Suprapubic skin (tissue), 4 donors: ENCODE measurements at regions not wholly inside any gene's neighbourhood (a gene's known extent, or its start where the extent isn't known, plus 50 kb on each side); places are given as distances from the start of the nearest gene placed in this dataset.

ENCODE experiments used
- EP300 ChIP-seq: sonication (generic); formaldehyde crosslinking; IDR thresholded peaks from one replicate; pipeline ENCODE4 v1.6.1; 2017; ENCODE audit warnings: antibody characterized with exemption
- POLR2A ChIP-seq, 2 donors: fragments of 450-650 bp; IDR thresholded peaks; one replicate each; pipeline ENCODE4 v1.6.1; 2017; ENCODE audit warnings: antibody characterized with exemption in 2 of 2, mild to moderate bottlenecking in 2 of 2, moderate library complexity in 2 of 2
- POLR2AphosphoS5 ChIP-seq, 3 donors: sonication (generic); formaldehyde crosslinking; IDR thresholded peaks; one replicate each; pipeline ENCODE4 v1.6.1; 2017; ENCODE audit warnings: antibody characterized with exemption in 3 of 3
- TF ChIP-seq, protein P1 (sequence below), 2 donors: fragments of 200-600 bp in 1 of 2; fragments of 450-650 bp in 1 of 2; sonication (generic) in 1 of 2; IDR thresholded peaks; one replicate each; pipeline ENCODE4 v1.5.1; 2016 to 2019; ENCODE audit warnings: antibody characterized with exemption in 2 of 2, mild to moderate bottlenecking in 1 of 2, moderate library complexity in 1 of 2

DNA sequence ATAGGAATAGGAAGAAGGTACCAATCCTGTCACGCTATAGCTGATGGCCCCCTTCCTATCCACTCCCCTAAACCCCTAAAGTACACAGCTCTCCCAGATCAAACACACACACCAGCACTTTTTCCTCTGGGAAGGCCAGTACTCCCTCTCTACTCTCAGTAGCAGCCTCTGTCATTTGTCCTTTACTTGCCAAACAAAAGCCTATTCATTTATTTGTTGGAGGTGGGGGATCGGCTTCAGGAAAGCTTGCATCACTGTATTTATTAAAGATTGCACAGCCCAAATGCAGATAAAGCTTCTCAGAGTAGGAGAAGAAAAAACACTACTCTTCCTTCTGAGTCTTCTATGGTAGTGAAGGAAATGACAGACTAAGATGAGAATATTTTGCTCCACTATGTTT, 429.7 kb upstream of the RASGRP1 start:
- TF ChIP-seq, protein P1, sequence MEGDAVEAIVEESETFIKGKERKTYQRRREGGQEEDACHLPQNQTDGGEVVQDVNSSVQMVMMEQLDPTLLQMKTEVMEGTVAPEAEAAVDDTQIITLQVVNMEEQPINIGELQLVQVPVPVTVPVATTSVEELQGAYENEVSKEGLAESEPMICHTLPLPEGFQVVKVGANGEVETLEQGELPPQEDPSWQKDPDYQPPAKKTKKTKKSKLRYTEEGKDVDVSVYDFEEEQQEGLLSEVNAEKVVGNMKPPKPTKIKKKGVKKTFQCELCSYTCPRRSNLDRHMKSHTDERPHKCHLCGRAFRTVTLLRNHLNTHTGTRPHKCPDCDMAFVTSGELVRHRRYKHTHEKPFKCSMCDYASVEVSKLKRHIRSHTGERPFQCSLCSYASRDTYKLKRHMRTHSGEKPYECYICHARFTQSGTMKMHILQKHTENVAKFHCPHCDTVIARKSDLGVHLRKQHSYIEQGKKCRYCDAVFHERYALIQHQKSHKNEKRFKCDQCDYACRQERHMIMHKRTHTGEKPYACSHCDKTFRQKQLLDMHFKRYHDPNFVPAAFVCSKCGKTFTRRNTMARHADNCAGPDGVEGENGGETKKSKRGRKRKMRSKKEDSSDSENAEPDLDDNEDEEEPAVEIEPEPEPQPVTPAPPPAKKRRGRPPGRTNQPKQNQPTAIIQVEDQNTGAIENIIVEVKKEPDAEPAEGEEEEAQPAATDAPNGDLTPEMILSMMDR (IDR thresholded peaks at IDR 0.05) = no peak
- no peak for TF ChIP-seq POLR2A (IDR thresholded peaks at IDR 0.05)
- TF ChIP-seq POLR2AphosphoS5 (IDR thresholded peaks at IDR 0.05) = no peak
- TF ChIP-seq EP300 = no peak
